Smooth muscle cell (in vitro differentiated cells): ENCODE measurements at regions not wholly inside any gene's neighbourhood (a gene's known extent, or its start where the extent isn't known, plus 50 kb on each side); places are given as distances from the start of the nearest gene placed in this dataset.

Experiments used
- DNase-seq: peaks from one replicate; lab custom pipeline; 2025; ENCODE audit not compliant: unreplicated experiment; lab: John Stamatoyannopoulos, UW
- H2AFZ ChIP-seq: fragments of 200-600 bp; sonication (generic); 2 replicates; pipeline ENCODE4 v1.6.0; 2016; ENCODE audit warnings: antibody characterized with exemption, low read depth, mild to moderate bottlenecking
- H3F3A ChIP-seq: fragments of 200-600 bp; sonication (generic); 2 replicates; pipeline ENCODE4 v1.6.0; 2017; ENCODE audit warnings: antibody characterized with exemption, low read depth
- H3K27ac ChIP-seq: fragments of 200-600 bp; sonication (generic); 2 replicates; pipeline ENCODE4 v1.5.1; 2016; ENCODE audit warnings: low read depth, mild to moderate bottlenecking
- H3K27me3 ChIP-seq: fragments of 200-600 bp; sonication (generic); 2 replicates; pipeline ENCODE4 v1.6.1; 2016; ENCODE audit warnings: low read depth, mild to moderate bottlenecking
- H3K36me3 ChIP-seq: fragments of 200-600 bp; sonication (generic); 2 replicates; pipeline ENCODE4 v1.5.1; 2016; ENCODE audit warnings: low read depth
- H3K4me1 ChIP-seq: fragments of 200-600 bp; sonication (generic); 2 replicates; pipeline ENCODE4 v1.5.1; 2016; ENCODE audit warnings: low read depth
- H3K4me2 ChIP-seq: fragments of 200-600 bp; sonication (generic); 2 replicates; pipeline ENCODE4 v1.6.0; 2016; ENCODE audit warnings: mild to moderate bottlenecking
- H3K4me3 ChIP-seq: fragments of 200-600 bp; sonication (generic); 2 replicates; pipeline ENCODE4 v1.5.1; 2016; ENCODE audit warnings: mild to moderate bottlenecking
- H3K79me2 ChIP-seq: fragments of 200-600 bp; sonication (generic); 2 replicates; pipeline ENCODE4 v1.6.0; 2016; ENCODE audit warnings: low read depth, mild to moderate bottlenecking
- H3K9ac ChIP-seq: fragments of 200-600 bp; sonication (generic); 2 replicates; pipeline ENCODE4 v1.6.0; 2016; ENCODE audit warnings: low read depth
- H3K9me3 ChIP-seq: fragments of 200-600 bp; sonication (generic); replicated peaks from 2 replicates; pipeline ENCODE4 v1.5.1; 2016; ENCODE audit warnings: low read depth
- H4K20me1 ChIP-seq: fragments of 200-600 bp; sonication (generic); 2 replicates; pipeline ENCODE4 v1.6.0; 2016; ENCODE audit warnings: low read depth
- CTCF ChIP-seq: fragments of 200-600 bp; sonication (generic); IDR thresholded peaks from 2 replicates; pipeline ENCODE4 v1.5.1; 2017; ENCODE audit warnings: borderline replicate concordance, mild to moderate bottlenecking, antibody characterized with exemption; ENCODE audit not compliant: insufficient read depth, poor library complexity, severe bottlenecking
- WGBS: methylation state at CpG from one replicate; pipeline ENCODE4 v1.1.7; 2016; ENCODE audit warnings: low lambda C conversion rate; 5-methylcytosine and 5-hydroxymethylcytosine counted together

GRCh38 chr22:27404441-27404840 is 397.1 kb downstream of the MN1 start:
- no peak overlapping the region for H3K4me2 ChIP-seq
- no peaks in the 10 kb centered on the region for H3K36me3 ChIP-seq
- H3K79me2 ChIP-seq = no peaks in the 10 kb centered on the region
- H4K20me1 ChIP-seq = no peaks in the 10 kb centered on the region
- TF ChIP-seq CTCF = no peak
- H3K9me3 ChIP-seq = no peaks in the 10 kb centered on the region
- no peak overlapping the region for H2AFZ ChIP-seq
- no peaks in the 10 kb centered on the region for H3F3A ChIP-seq
- no peak for DNase-seq
- H3K27me3 ChIP-seq = peaks cover 4% of the 10 kb centered on the region
- WGBS = 91% methylated on average over 5 of the region's 5 CpGs
- H3K27ac ChIP-seq = no peak overlapping the region
- H3K4me3 ChIP-seq = no peak overlapping the region
- H3K4me1 ChIP-seq = no peaks in the 10 kb centered on the region
- no peak overlapping the region for H3K9ac ChIP-seq

- Histone ChIP-seq H3F3A (no peaks in the 10 kb centered on the region), H3K79me2 (no peaks in the 10 kb centered on the region), H3K4me2 (no peak overlapping the region), H3K9ac (no peak overlapping the region), H3K9me3 (no peaks in the 10 kb centered on the region), H3K4me3 (no peak overlapping the region), H4K20me1 (no peaks in the 10 kb centered on the region), H2AFZ (no peak overlapping the region), H3K27ac (no peak overlapping the region), H3K36me3 (no peaks in the 10 kb centered on the region), H3K4me1 (no peaks in the 10 kb centered on the region), H3K27me3 (no peaks in the 10 kb centered on the region)
- peak; percentile 63 for TF ChIP-seq CTCF
- DNase-seq = no peak
- 57% methylated on average over 10 of the region's 10 CpGs for WGBS
Observed at GRCh38 chr22:27405672-27406388, 395.7 kb downstream of the MN1 start.

DNA sequence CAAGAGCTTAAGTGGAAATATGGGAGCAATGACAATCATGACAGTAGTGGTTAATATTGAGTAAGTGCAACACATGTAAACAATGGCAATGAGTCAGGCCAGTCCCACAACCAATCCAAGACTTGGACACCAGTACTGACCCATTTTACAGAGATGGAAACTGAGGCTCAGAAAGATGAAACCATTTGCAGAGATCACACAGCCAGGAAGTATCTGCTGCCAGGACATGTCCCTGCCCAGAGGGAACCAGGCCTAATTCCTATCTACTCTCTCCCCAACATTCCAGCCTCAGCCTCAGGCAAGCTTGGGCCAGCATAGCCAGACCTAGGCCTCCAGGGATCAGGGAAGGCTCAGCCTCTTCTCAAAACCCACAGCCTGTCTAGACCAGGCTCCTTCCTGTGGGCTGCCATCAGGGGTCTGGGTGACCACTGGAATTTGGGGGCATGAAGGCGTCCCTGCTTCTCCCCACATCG is 395.1 kb downstream of the MN1 start:
- TF ChIP-seq CTCF = no peak
- DNase-seq = no peak
- Histone ChIP-seq H3K27ac (no peak overlapping the region), H4K20me1 (no peaks in the 10 kb centered on the region), H3K9me3 (no peaks in the 10 kb centered on the region), H3K27me3 (no peaks in the 10 kb centered on the region), H3K79me2 (no peaks in the 10 kb centered on the region), H2AFZ (no peak overlapping the region), H3K9ac (no peak overlapping the region), H3K4me1 (no peaks in the 10 kb centered on the region), H3K4me3 (no peak overlapping the region), H3F3A (no peaks in the 10 kb centered on the region), H3K4me2 (no peak overlapping the region), H3K36me3 (no peaks in the 10 kb centered on the region)
- WGBS = 91% methylated on average over 2 of the region's 2 CpGs
